Loucy (cell line): ENCODE measurements at regions not wholly inside any gene's neighbourhood (a gene's known extent, or its start where the extent isn't known, plus 50 kb on each side); places are given as distances from the start of the nearest gene placed in this dataset.

Source experiments
- H2AFZ ChIP-seq: fragments of 200-600 bp; sonication (generic); 2 replicates; pipeline ENCODE4 v1.6.0; 2016; ENCODE audit warnings: antibody characterized with exemption, mild to moderate bottlenecking, low read length, moderate library complexity
- H3F3A ChIP-seq: fragments of 200-600 bp; 2 replicates; pipeline ENCODE4 v1.6.0; 2016; ENCODE audit warnings: antibody characterized with exemption, low read depth, mild to moderate bottlenecking
- H3K27me3 ChIP-seq: fragments of 200-600 bp; sonication (generic); 2 replicates; pipeline ENCODE4 v1.6.1; 2014; ENCODE audit warnings: low read length, mild to moderate bottlenecking; ENCODE audit not compliant: insufficient read depth, poor library complexity, severe bottlenecking
- H3K36me3 ChIP-seq: fragments of 200-600 bp; sonication (generic); 2 replicates; pipeline ENCODE4 v1.6.1; 2016; ENCODE audit warnings: low read length; ENCODE audit not compliant: insufficient read depth
- H3K4me1 ChIP-seq: fragments of 200-600 bp; sonication (generic); 2 replicates; pipeline ENCODE4 v1.5.1; 2014; ENCODE audit warnings: low read length, mild to moderate bottlenecking; ENCODE audit not compliant: insufficient read depth, poor library complexity, severe bottlenecking
- H3K4me2 ChIP-seq: fragments of 200-600 bp; sonication (generic); 2 replicates; pipeline ENCODE4 v1.6.0; 2014; ENCODE audit warnings: antibody characterized with exemption, low read length, low read depth, mild to moderate bottlenecking; ENCODE audit not compliant: poor library complexity, severe bottlenecking
- H3K4me3 ChIP-seq: fragments of 200-600 bp; sonication (generic); 2 replicates; pipeline ENCODE4 v1.5.1; 2014; ENCODE audit warnings: low read length, mild to moderate bottlenecking, mixed read lengths; ENCODE audit not compliant: poor library complexity, severe bottlenecking
- H3K79me2 ChIP-seq: fragments of 200-600 bp; sonication (generic); 2 replicates; pipeline ENCODE4 v1.6.1; 2014; ENCODE audit warnings: low read length; ENCODE audit not compliant: insufficient read depth
- H3K9ac ChIP-seq: fragments of 200-600 bp; sonication (generic); 2 replicates; pipeline ENCODE4 v1.6.0; 2014; ENCODE audit warnings: mild to moderate bottlenecking, low read depth, low read length, moderate library complexity; ENCODE audit not compliant: poor library complexity, severe bottlenecking
- H3K9me2 ChIP-seq: fragments of 200-600 bp; sonication (generic); replicated peaks from 2 replicates; pipeline ENCODE4 v1.6.1; 2016; ENCODE audit warnings: low read depth, low read length, mixed read lengths
- H3K9me3 ChIP-seq: fragments of 200-600 bp; sonication (generic); 2 replicates; pipeline ENCODE4 v1.6.1; 2014; ENCODE audit warnings: mild to moderate bottlenecking, antibody characterized with exemption, low read length, low read depth; ENCODE audit not compliant: insufficient read depth
- H4K20me1 ChIP-seq: fragments of 200-600 bp; sonication (generic); 2 replicates; pipeline ENCODE4 v1.6.0; 2014; ENCODE audit warnings: antibody characterized with exemption, low read length, mild to moderate bottlenecking; ENCODE audit not compliant: insufficient read depth, poor library complexity, severe bottlenecking
- CTCF ChIP-seq: fragments of 200-600 bp; sonication (generic); conservative IDR thresholded peaks from 2 replicates; pipeline ENCODE4 v1.5.1; 2014; ENCODE audit warnings: mild to moderate bottlenecking, antibody characterized with exemption, low read length
- EZH2phosphoT487 ChIP-seq: fragments of 200-600 bp; IDR thresholded peaks from 2 replicates; pipeline ENCODE4 v1.6.1; 2018; ENCODE audit warnings: antibody characterized with exemption, mild to moderate bottlenecking, moderate library complexity, borderline replicate concordance

- Histone ChIP-seq H3K4me3 (no peak overlapping the region), H4K20me1 (no peaks in the 10 kb centered on the region), H3K4me1 (no peaks in the 10 kb centered on the region), H2AFZ (no peak overlapping the region), H3K9me3 (peaks cover 5% of the 10 kb centered on the region; the same call in 1 of the 2 replicates), H3K79me2 (no peaks in the 10 kb centered on the region), H3K27me3 (no peaks in the 10 kb centered on the region), H3K4me2 (no peak overlapping the region), H3F3A (no peaks in the 10 kb centered on the region), H3K36me3 (no peaks in the 10 kb centered on the region), H3K9ac (no peak overlapping the region), H3K9me2 (no peaks in the 10 kb centered on the region)
- TF ChIP-seq EZH2phosphoT487 (no peak), CTCF (no peak)
These were observed 204.4 kb upstream of the DPP6 start for GRCh38 chr7:153847828-153848227.

- no peaks in the 10 kb centered on the region for H3K79me2 ChIP-seq
- H3F3A ChIP-seq, result no peaks in the 10 kb centered on the region
- TF ChIP-seq EZH2phosphoT487 (no peak), CTCF (no peak)
- no peaks in the 10 kb centered on the region for H3K27me3 ChIP-seq
- H3K9me2 ChIP-seq, result no peaks in the 10 kb centered on the region
- peaks cover 5% of the 10 kb centered on the region; the same call in 1 of the 2 replicates for H3K9me3 ChIP-seq
- no peaks in the 10 kb centered on the region for H3K4me1 ChIP-seq
- H3K36me3 ChIP-seq, result no peaks in the 10 kb centered on the region
- H3K4me2 ChIP-seq, result no peak overlapping the region
- no peaks in the 10 kb centered on the region for H4K20me1 ChIP-seq
- H2AFZ ChIP-seq, result no peak overlapping the region
- H3K4me3 ChIP-seq, result no peak overlapping the region
- no peak overlapping the region for H3K9ac ChIP-seq
These were observed 199.9 kb upstream of the DPP6 start for GRCh38 chr7:153852261-153852660.

- Histone ChIP-seq H3K4me1 (no peaks in the 10 kb centered on the region), H3K79me2 (no peaks in the 10 kb centered on the region), H3K36me3 (no peaks in the 10 kb centered on the region), H3F3A (no peaks in the 10 kb centered on the region), H4K20me1 (no peaks in the 10 kb centered on the region), H3K9me2 (no peaks in the 10 kb centered on the region), H3K4me2 (no peak overlapping the region), H3K9ac (no peak overlapping the region), H3K27me3 (no peaks in the 10 kb centered on the region), H3K9me3 (0 out of 2 replicates have a peak, but pooled peaks cover 4% of the 10 kb centered on the region), H2AFZ (no peak overlapping the region), H3K4me3 (no peak overlapping the region)
- TF ChIP-seq EZH2phosphoT487, result no peak
- TF ChIP-seq CTCF, result no peak
These were observed 193.8 kb upstream of the DPP6 start for GRCh38 chr7:153858355-153858754.
